ENCODE measurements at regions not wholly inside any gene's neighbourhood (a gene's known extent, or its start where the extent isn't known, plus 50 kb on each side); places are given as distances from the start of the nearest gene placed in this dataset.

GRCh38 chr2:9057939-9058761, 54.7 kb upstream of the MBOAT2 start:
- TF ChIP-seq TOX (CRISPR knock-in tag; IDR thresholded peaks at IDR 0.05; ENCODE audit: borderline replicate concordance) (no peak), POU6F1 (CRISPR knock-in tag; IDR thresholded peaks at IDR 0.05; ENCODE audit: borderline replicate concordance, low read depth) (no peak), ZNF8 (CRISPR knock-in tag; IDR thresholded peaks at IDR 0.05) (no peak), ZNF565 (CRISPR knock-in tag; conservative IDR thresholded peaks at IDR 0.05; ENCODE audit: low read depth) (no peak), BACH2 (CRISPR knock-in tag; IDR thresholded peaks at IDR 0.05; ENCODE audit: borderline replicate concordance) (no peak), CSDC2 (CRISPR knock-in tag; IDR thresholded peaks at IDR 0.05) (no peak), ZC3H10 (CRISPR knock-in tag; IDR thresholded peaks at IDR 0.05) (no peak), CSRNP3 (CRISPR knock-in tag; IDR thresholded peaks at IDR 0.05) (no peak), ZFP30 (CRISPR knock-in tag; IDR thresholded peaks at IDR 0.05) (no peak), RARB (CRISPR knock-in tag; IDR thresholded peaks at IDR 0.05) (no peak), OSR1 (CRISPR knock-in tag; IDR thresholded peaks at IDR 0.05) (no peak), TSHZ2 (CRISPR knock-in tag; IDR thresholded peaks at IDR 0.05) (no peak), ZNF70 (CRISPR knock-in tag; IDR thresholded peaks at IDR 0.05) (no peak), CREB5 (CRISPR knock-in tag; IDR thresholded peaks at IDR 0.05; ENCODE audit: low read depth) (no peak), ARNTL (CRISPR knock-in tag; IDR thresholded peaks at IDR 0.05; ENCODE audit: borderline replicate concordance, low read depth) (no peak), PATZ1 (CRISPR knock-in tag; IDR thresholded peaks at IDR 0.05; ENCODE audit: borderline replicate concordance) (no peak)

GRCh38 chr2:9055471-9055870, 52.0 kb upstream of the MBOAT2 start:
- TF ChIP-seq ZC3H10 (CRISPR knock-in tag; IDR thresholded peaks at IDR 0.05): no peak
- TF ChIP-seq OSR1 (CRISPR knock-in tag; IDR thresholded peaks at IDR 0.05): no peak
- TF ChIP-seq TSHZ2 (CRISPR knock-in tag; IDR thresholded peaks at IDR 0.05): no peak
- TF ChIP-seq CSDC2 (CRISPR knock-in tag; IDR thresholded peaks at IDR 0.05): no peak
- TF ChIP-seq ZNF565 (CRISPR knock-in tag; conservative IDR thresholded peaks at IDR 0.05; ENCODE audit: low read depth): no peak
- TF ChIP-seq PATZ1 (CRISPR knock-in tag; IDR thresholded peaks at IDR 0.05; ENCODE audit: borderline replicate concordance): no peak
- TF ChIP-seq ISL1 (CRISPR knock-in tag; IDR thresholded peaks at IDR 0.05): no peak
- TF ChIP-seq BACH2 (CRISPR knock-in tag; IDR thresholded peaks at IDR 0.05; ENCODE audit: borderline replicate concordance): no peak
- no peak for TF ChIP-seq CREB5 (CRISPR knock-in tag; IDR thresholded peaks at IDR 0.05; ENCODE audit: low read depth)
- no peak for TF ChIP-seq ZNF70 (CRISPR knock-in tag; IDR thresholded peaks at IDR 0.05)
- no peak for TF ChIP-seq GLIS3 (CRISPR knock-in tag; IDR thresholded peaks at IDR 0.05)
- no peak for TF ChIP-seq TOX (CRISPR knock-in tag; IDR thresholded peaks at IDR 0.05; ENCODE audit: borderline replicate concordance)
- TF ChIP-seq SNAI2 (CRISPR knock-in tag; IDR thresholded peaks at IDR 0.05): no peak
- TF ChIP-seq TCF4 (CRISPR knock-in tag; IDR thresholded peaks at IDR 0.05; ENCODE audit: borderline replicate concordance): no peak
- no peak for TF ChIP-seq ZNF8 (CRISPR knock-in tag; IDR thresholded peaks at IDR 0.05)
- ATAC-seq: no peak

More at GRCh38 chr2:9057939-9058761, 54.7 kb upstream of the MBOAT2 start:
- no peak for ATAC-seq
